Islet precursor cell (in vitro differentiated cells): ENCODE measurements at regions not wholly inside any gene's neighbourhood (a gene's known extent, or its start where the extent isn't known, plus 50 kb on each side); places are given as distances from the start of the nearest gene placed in this dataset.

Source experiments
- DNase-seq: peaks from one replicate; pipeline ENCODE4 v3.0.0-alpha.2; 2018

GRCh38 chr18:28884304-28884703 lies 707.4 kb upstream of the CDH2 start:
- DNase-seq = no peak

- no peak for DNase-seq
These were observed 703.9 kb upstream of the CDH2 start for GRCh38 chr18:28880856-28881255.

GRCh38 chr18:28875059-28875458 lies 698.1 kb upstream of the CDH2 start:
- no peak for DNase-seq

GRCh38 chr18:28863396-28863795 lies 686.5 kb upstream of the CDH2 start:
- no peak for DNase-seq

GRCh38 chr18:28858248-28858647 lies 681.3 kb upstream of the CDH2 start:
- no peak for DNase-seq

- no peak for DNase-seq
These were observed 679.1 kb upstream of the CDH2 start for GRCh38 chr18:28855989-28856388.

- DNase-seq = no peak
These were observed 678.6 kb upstream of the CDH2 start for GRCh38 chr18:28855524-28855923.

GRCh38 chr18:28854964-28855363 lies 678.0 kb upstream of the CDH2 start:
- DNase-seq = peak; percentile 59

GRCh38 chr18:28846958-28847357 lies 670.0 kb upstream of the CDH2 start:
- no peak for DNase-seq

GRCh38 chr18:28837100-28837499 lies 660.2 kb upstream of the CDH2 start:
- DNase-seq = no peak

- DNase-seq = no peak
These were observed 658.0 kb upstream of the CDH2 start for GRCh38 chr18:28834889-28835288.

GRCh38 chr18:28831908-28832307 lies 655.0 kb upstream of the CDH2 start:
- no peak for DNase-seq

- no peak for DNase-seq
These were observed 654.5 kb upstream of the CDH2 start for GRCh38 chr18:28831476-28831875.

- no peak for DNase-seq
These were observed 649.2 kb upstream of the CDH2 start for GRCh38 chr18:28826107-28826506.

- no peak for DNase-seq
These were observed 647.2 kb upstream of the CDH2 start for GRCh38 chr18:28824183-28824574.

- DNase-seq = no peak
These were observed 646.7 kb upstream of the CDH2 start for GRCh38 chr18:28823506-28824182.

GRCh38 chr18:28820353-28820752 lies 643.4 kb upstream of the CDH2 start:
- no peak for DNase-seq

- no peak for DNase-seq
These were observed 639.2 kb upstream of the CDH2 start for GRCh38 chr18:28816155-28816554.

- no peak for DNase-seq
These were observed 637.4 kb upstream of the CDH2 start for GRCh38 chr18:28814365-28814764.

- DNase-seq = no peak
These were observed 631.4 kb upstream of the CDH2 start for GRCh38 chr18:28808373-28808772.

GRCh38 chr18:28805491-28805890 lies 628.6 kb upstream of the CDH2 start:
- no peak for DNase-seq

GRCh38 chr18:28804512-28805202 lies 627.7 kb upstream of the CDH2 start:
- DNase-seq = no peak

- no peak for DNase-seq
These were observed 625.6 kb upstream of the CDH2 start for GRCh38 chr18:28802546-28802945.

- no peak for DNase-seq
These were observed 624.9 kb upstream of the CDH2 start for GRCh38 chr18:28801876-28802275.
